H1 (cell line): ENCODE measurements at regions not wholly inside any gene's neighbourhood (a gene's known extent, or its start where the extent isn't known, plus 50 kb on each side); places are given as distances from the start of the nearest gene placed in this dataset.

ENCODE experiments used
- CHD2 ChIP-seq: IDR thresholded peaks from 2 replicates; pipeline ENCODE4 v1.6.1; 2012; ENCODE audit warnings: low read length, improper control_type of control experiment
- CHD7 ChIP-seq: fragments of 300-600 bp; sonication (generic); IDR thresholded peaks from 2 replicates; pipeline ENCODE4 v1.7.1; 2012; ENCODE audit warnings: low read length, moderate library complexity, mild to moderate bottlenecking, inconsistent platforms; ENCODE audit not compliant: insufficient replicate concordance
- CREB1 ChIP-seq: IDR thresholded peaks from 2 replicates; pipeline ENCODE4 v1.6.1; 2012; ENCODE audit warnings: inconsistent platforms
- CTBP2 ChIP-seq: IDR thresholded peaks from 2 replicates; pipeline ENCODE4 v1.7.0; 2011; ENCODE audit warnings: borderline replicate concordance, mild to moderate bottlenecking, moderate library complexity, mixed read lengths, low read length; ENCODE audit not compliant: insufficient read depth, insufficient read length
- E2F6 ChIP-seq: IDR thresholded peaks from 2 replicates; pipeline ENCODE4 v1.6.1; 2012; ENCODE audit warnings: inconsistent platforms
- MAFK ChIP-seq: IDR thresholded peaks from 2 replicates; pipeline ENCODE4 v1.6.1; 2012; ENCODE audit warnings: low read depth, mild to moderate bottlenecking, improper control_type of control experiment, low read length
- SAP30 ChIP-seq: fragments of 300-600 bp; sonication (generic); IDR thresholded peaks from 2 replicates; pipeline ENCODE4 v1.7.1; 2012; ENCODE audit warnings: low read length, moderate library complexity, mild to moderate bottlenecking, inconsistent platforms; ENCODE audit not compliant: insufficient read depth, insufficient replicate concordance
- SP4 ChIP-seq: IDR thresholded peaks from 2 replicates; pipeline ENCODE4 v1.6.1; 2012; ENCODE audit warnings: low read length, inconsistent platforms
- SRF ChIP-seq: IDR thresholded peaks from 2 replicates; pipeline ENCODE4 v1.6.1; 2011; ENCODE audit warnings: mild to moderate bottlenecking, low read depth, low read length, moderate library complexity
- TBP ChIP-seq: IDR thresholded peaks from 2 replicates; pipeline ENCODE4 v1.6.1; 2011; ENCODE audit warnings: low read depth, low read length, improper control_type of control experiment

GRCh38 chr21:28489821-28490350, 502.8 kb downstream of the LTN1 start (continued):
- TF ChIP-seq CHD7 (no peak), TBP (no peak), CTBP2 (no peak), SRF (no peak), CREB1 (no peak), E2F6 (no peak), CHD2 (no peak), SAP30 (no peak), MAFK (no peak), SP4 (no peak)
